ENCODE measurements at regions not wholly inside any gene's neighbourhood (a gene's known extent, or its start where the extent isn't known, plus 50 kb on each side); places are given as distances from the start of the nearest gene placed in this dataset.

DNA sequence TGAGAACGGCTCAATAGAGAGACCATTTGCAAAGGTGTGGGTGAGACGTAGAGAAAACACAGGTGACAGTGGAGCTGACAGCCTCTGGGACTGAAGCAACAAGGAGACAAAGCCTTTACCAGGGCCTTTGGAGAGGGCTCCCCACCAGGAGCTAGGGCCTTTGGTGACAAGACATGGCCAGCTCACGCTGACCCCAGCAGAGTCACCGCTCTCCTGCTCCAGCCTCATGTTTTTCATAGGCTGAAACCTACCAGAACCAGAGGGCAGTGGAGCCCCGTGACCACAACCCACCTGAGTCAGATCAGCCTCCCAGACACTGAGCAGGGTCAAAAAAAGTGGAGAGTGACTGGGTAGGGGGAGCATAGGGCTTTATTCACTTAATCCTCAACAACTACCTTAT, 214.7 kb downstream of the SHQ1 start:
- no peak for TF ChIP-seq POLR2A (IDR thresholded peaks at IDR 0.05)
- TF ChIP-seq, protein P1, sequence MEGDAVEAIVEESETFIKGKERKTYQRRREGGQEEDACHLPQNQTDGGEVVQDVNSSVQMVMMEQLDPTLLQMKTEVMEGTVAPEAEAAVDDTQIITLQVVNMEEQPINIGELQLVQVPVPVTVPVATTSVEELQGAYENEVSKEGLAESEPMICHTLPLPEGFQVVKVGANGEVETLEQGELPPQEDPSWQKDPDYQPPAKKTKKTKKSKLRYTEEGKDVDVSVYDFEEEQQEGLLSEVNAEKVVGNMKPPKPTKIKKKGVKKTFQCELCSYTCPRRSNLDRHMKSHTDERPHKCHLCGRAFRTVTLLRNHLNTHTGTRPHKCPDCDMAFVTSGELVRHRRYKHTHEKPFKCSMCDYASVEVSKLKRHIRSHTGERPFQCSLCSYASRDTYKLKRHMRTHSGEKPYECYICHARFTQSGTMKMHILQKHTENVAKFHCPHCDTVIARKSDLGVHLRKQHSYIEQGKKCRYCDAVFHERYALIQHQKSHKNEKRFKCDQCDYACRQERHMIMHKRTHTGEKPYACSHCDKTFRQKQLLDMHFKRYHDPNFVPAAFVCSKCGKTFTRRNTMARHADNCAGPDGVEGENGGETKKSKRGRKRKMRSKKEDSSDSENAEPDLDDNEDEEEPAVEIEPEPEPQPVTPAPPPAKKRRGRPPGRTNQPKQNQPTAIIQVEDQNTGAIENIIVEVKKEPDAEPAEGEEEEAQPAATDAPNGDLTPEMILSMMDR (IDR thresholded peaks at IDR 0.05 in 4 of 5, conservative IDR thresholded peaks at IDR 0.05 in 1 of 5) = no peak
- no peak for ATAC-seq
- H3K4me1 ChIP-seq = no peaks in the 10 kb centered on the region
- in situ Hi-C loops (cut with MboI; ENCODE audit: low sequenced_read_pairs in 4 of 4) = no loop called here
- no peak overlapping the region for H3K27ac ChIP-seq
- DNase-seq = no peak
- H3K4me3 ChIP-seq = no peak overlapping the region
- no peaks in the 10 kb centered on the region for H3K9me3 ChIP-seq
- intact Hi-C loops (cut with DNase I; ENCODE audit: low total_unique reads) = no loop called here
- H3K27me3 ChIP-seq = no peaks in the 10 kb centered on the region
- H3K36me3 ChIP-seq = no peaks in the 10 kb centered on the region

DNA sequence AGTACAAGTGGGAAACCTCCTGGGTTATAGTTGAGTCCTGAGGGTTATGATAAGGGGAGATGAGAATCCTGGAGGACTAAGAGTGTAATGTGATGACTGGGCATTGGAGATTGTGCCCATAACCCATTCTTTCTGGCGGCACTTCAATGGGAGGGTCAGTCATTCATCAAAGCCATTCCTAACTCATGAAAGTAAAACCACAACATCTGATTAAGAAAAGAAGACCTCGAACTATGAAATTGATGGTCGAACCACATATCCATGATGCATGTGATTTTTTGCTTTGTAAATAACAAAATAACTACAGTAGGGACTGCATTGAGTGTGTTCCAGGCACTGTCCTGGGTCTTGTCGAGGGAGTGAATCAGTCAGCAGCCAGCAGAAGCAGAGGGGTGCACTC, 215.1 kb downstream of the SHQ1 start:
- intact Hi-C loops (cut with DNase I; ENCODE audit: low total_unique reads) = no loop called here
- no peaks in the 10 kb centered on the region for H3K36me3 ChIP-seq
- H3K4me1 ChIP-seq = no peaks in the 10 kb centered on the region
- H3K9me3 ChIP-seq = no peaks in the 10 kb centered on the region
- no peak for DNase-seq
- H3K4me3 ChIP-seq = no peak overlapping the region
- H3K27ac ChIP-seq = no peak overlapping the region
- TF ChIP-seq, protein P1 (IDR thresholded peaks at IDR 0.05 in 4 of 5, conservative IDR thresholded peaks at IDR 0.05 in 1 of 5) = no peak
- in situ Hi-C loops (cut with MboI; ENCODE audit: low sequenced_read_pairs in 4 of 4) = no loop called here
- ATAC-seq = no peak
- H3K27me3 ChIP-seq = no peaks in the 10 kb centered on the region

DNA sequence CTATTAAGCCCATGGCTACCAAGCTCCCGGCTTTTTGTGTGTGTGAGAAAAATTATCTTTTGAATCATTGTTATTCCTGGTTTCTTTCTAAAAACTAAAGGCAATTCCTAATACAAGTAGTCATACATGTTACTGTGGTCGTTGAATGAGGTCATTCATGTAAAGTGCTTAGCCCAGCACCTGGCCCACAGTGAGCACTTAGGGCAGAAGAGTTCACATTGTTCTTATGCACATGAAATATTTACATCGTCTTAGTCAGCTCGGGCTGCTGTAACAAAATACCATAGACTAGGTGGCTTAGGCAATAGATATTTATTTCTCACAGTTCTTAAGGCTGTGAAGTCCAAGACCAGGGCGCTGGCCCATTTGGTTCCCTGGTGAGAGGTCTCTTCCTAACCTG, 216.1 kb downstream of the SHQ1 start:
- no peak for TF ChIP-seq POLR2A (IDR thresholded peaks at IDR 0.05)
- TF ChIP-seq, protein P1 (IDR thresholded peaks at IDR 0.05 in 4 of 5, conservative IDR thresholded peaks at IDR 0.05 in 1 of 5) = no peak
- no peak for DNase-seq
- in situ Hi-C loops (cut with MboI; ENCODE audit: low sequenced_read_pairs in 4 of 4) (no loop called here), intact Hi-C loops (cut with DNase I; ENCODE audit: low total_unique reads) (no loop called here)
- no peak overlapping the region for H3K4me3 ChIP-seq
- no peaks in the 10 kb centered on the region for H3K9me3 ChIP-seq
- H3K36me3 ChIP-seq = no peaks in the 10 kb centered on the region
- H3K27me3 ChIP-seq = no peaks in the 10 kb centered on the region
- H3K27ac ChIP-seq = no peak overlapping the region
- no peak for ATAC-seq
- no peaks in the 10 kb centered on the region for H3K4me1 ChIP-seq

DNA sequence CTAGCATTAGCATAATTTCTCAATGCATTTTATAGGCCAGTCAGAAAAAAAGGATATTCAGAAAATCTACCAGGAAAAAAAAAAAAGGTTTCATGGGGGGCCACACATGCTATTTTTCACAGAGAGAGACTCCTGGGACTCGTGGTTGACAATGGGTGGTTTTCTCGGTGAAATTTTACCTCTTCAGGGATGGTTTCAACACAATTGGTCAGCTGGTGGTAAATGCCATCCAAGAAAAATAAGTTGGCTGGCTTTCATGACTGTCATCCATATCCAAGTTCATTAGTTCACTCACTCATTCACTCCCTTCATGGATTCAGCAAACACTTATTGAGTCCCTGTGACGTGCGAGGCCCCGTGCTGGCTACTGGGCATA, 217.3 kb downstream of the SHQ1 start:
- in situ Hi-C loops (cut with MboI; ENCODE audit: low sequenced_read_pairs in 4 of 4) = no loop called here
- intact Hi-C loops (cut with DNase I; ENCODE audit: low total_unique reads) = no loop called here

More for the DNA sequence above, 217.3 kb downstream of the SHQ1 start:
- DNase-seq (no peak), ATAC-seq (no peak)
- Histone ChIP-seq H3K27me3 (no peaks in the 10 kb centered on the region), H3K4me3 (no peak overlapping the region), H3K4me1 (no peaks in the 10 kb centered on the region), H3K36me3 (no peaks in the 10 kb centered on the region), H3K27ac (no peak overlapping the region), H3K9me3 (no peaks in the 10 kb centered on the region)
- TF ChIP-seq, protein P1 (IDR thresholded peaks at IDR 0.05 in 4 of 5, conservative IDR thresholded peaks at IDR 0.05 in 1 of 5) = no peak
- no peak for TF ChIP-seq POLR2A (IDR thresholded peaks at IDR 0.05)

Data from gastrocnemius medialis (tissue), 4 donors.